Colonic mucosa (tissue), 4 donors: ENCODE measurements at regions not wholly inside any gene's neighbourhood (a gene's known extent, or its start where the extent isn't known, plus 50 kb on each side); places are given as distances from the start of the nearest gene placed in this dataset.

ENCODE experiments used
- DNase-seq: peaks from one replicate; pipeline ENCODE4 v3.0.0-alpha.2; 2020
- H3K27ac ChIP-seq: fragments of 200-600 bp; one replicate; pipeline ENCODE4 v1.8.0; 2021
- H3K27me3 ChIP-seq: fragments of 200-600 bp; one replicate; pipeline ENCODE4 v1.8.0; 2021
- H3K36me3 ChIP-seq: fragments of 200-600 bp; one replicate; pipeline ENCODE4 v1.8.0; 2021
- H3K4me1 ChIP-seq: fragments of 200-600 bp; one replicate; pipeline ENCODE4 v1.8.0; 2021; ENCODE audit warnings: mild to moderate bottlenecking
- H3K4me3 ChIP-seq: fragments of 200-600 bp; one replicate; pipeline ENCODE4 v1.8.0; 2021
- H3K9ac ChIP-seq, 2 donors: one replicate each; pipeline ENCODE4 v1.7.0; 2013; ENCODE audit warnings: control low read depth in 2 of 2, low read depth in 2 of 2, low read length in 2 of 2
- H3K9me3 ChIP-seq: fragments of 200-600 bp; one replicate; pipeline ENCODE4 v1.8.0; 2021
- CTCF ChIP-seq: fragments of 200-600 bp; IDR thresholded peaks from one replicate; pipeline ENCODE4 v1.8.0; 2022; ENCODE audit warnings: antibody characterized with exemption, mild to moderate bottlenecking
- intact Hi-C: fragments of 100-400 bp; cut with DNase I; formaldehyde crosslinking; loops from one replicate; pipeline ENCODE4 v1.14.1; 2022
- donor health status: healthy.
- donor health status: DM: no; HTN: no; CAD: no.
- donor health status: DM: no; HTN: no; CAD: no.

GRCh38 chr15:87638554-87639083 lies 617.9 kb downstream of the NTRK3 start:
- H3K36me3 ChIP-seq: no peaks in the 10 kb centered on the region
- intact Hi-C loops: no loop called here
- H3K9me3 ChIP-seq: no peaks in the 10 kb centered on the region
- no peak for DNase-seq
- no peak overlapping the region for H3K9ac ChIP-seq
- no peaks in the 10 kb centered on the region for H3K27me3 ChIP-seq
- no peak overlapping the region for H3K27ac ChIP-seq
- no peaks in the 10 kb centered on the region for H3K4me1 ChIP-seq
- no peak for TF ChIP-seq CTCF
- no peak overlapping the region for H3K4me3 ChIP-seq

DNA sequence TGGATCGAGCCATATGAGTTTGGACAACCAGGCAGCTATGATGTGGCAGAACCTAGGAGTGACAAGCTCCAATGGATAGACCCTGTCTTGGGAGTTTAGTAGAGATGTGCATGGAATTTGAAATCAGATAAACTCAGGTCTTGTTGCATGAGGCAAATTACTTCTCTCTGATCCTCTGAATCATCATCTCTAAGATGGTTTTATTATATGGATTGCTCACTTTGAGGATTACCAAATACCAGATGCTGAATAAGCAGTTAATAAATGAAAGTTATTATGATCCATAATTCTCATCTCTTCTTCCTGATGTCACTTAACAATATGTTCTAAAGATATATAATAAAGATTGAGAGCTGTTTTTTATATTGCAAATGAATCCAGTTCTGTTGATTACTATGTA lies 622.2 kb downstream of the NTRK3 start:
- Histone ChIP-seq H3K36me3 (no peaks in the 10 kb centered on the region), H3K9ac (no peak overlapping the region), H3K4me3 (no peak overlapping the region), H3K27me3 (no peaks in the 10 kb centered on the region), H3K9me3 (no peaks in the 10 kb centered on the region), H3K4me1 (no peaks in the 10 kb centered on the region), H3K27ac (no peak overlapping the region)
- TF ChIP-seq CTCF: no peak
- intact Hi-C loops: no loop called here
- no peak for DNase-seq

GRCh38 chr15:87633525-87633924 lies 623.0 kb downstream of the NTRK3 start:
- H3K4me3 ChIP-seq: no peak overlapping the region
- no peaks in the 10 kb centered on the region for H3K27me3 ChIP-seq
- no peak overlapping the region for H3K9ac ChIP-seq
- no peaks in the 10 kb centered on the region for H3K36me3 ChIP-seq
- intact Hi-C loops: no loop called here
- no peak for DNase-seq
- H3K27ac ChIP-seq: no peak overlapping the region
- H3K4me1 ChIP-seq: no peaks in the 10 kb centered on the region
- TF ChIP-seq CTCF: no peak
- H3K9me3 ChIP-seq: no peaks in the 10 kb centered on the region

DNA sequence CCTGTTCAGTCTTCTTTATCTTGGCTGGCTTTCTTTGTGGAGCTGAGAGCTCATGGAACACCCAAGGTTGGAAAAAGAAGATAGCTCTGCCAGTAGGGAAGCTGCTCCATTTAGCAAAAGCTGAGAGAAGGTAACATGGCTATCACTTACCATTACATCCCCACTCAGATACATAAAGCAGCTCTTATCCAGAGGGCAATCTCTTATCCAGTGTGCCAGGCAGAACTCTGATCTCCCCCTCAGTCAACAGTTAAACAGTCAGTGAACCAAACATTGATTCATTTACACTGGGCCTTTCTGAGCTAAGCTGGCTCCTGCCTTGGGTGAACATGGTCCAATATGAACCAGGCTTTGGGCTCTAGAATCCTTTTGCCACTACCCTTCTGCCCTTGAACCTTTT lies 624.2 kb downstream of the NTRK3 start:
- TF ChIP-seq CTCF: no peak
- no peaks in the 10 kb centered on the region for H3K27me3 ChIP-seq
- no peak overlapping the region for H3K4me3 ChIP-seq
- H3K36me3 ChIP-seq: no peaks in the 10 kb centered on the region
- no peak overlapping the region for H3K9ac ChIP-seq
- no peaks in the 10 kb centered on the region for H3K4me1 ChIP-seq
- no peak overlapping the region for H3K27ac ChIP-seq
- intact Hi-C loops: no loop called here
- DNase-seq: no peak
- H3K9me3 ChIP-seq: no peaks in the 10 kb centered on the region

GRCh38 chr15:87631775-87632174 lies 624.8 kb downstream of the NTRK3 start:
- H3K27ac ChIP-seq: no peak overlapping the region
- no peak for TF ChIP-seq CTCF
- no peaks in the 10 kb centered on the region for H3K36me3 ChIP-seq
- H3K27me3 ChIP-seq: no peaks in the 10 kb centered on the region
- H3K4me1 ChIP-seq: no peaks in the 10 kb centered on the region
- DNase-seq: no peak
- no peak overlapping the region for H3K9ac ChIP-seq
- H3K4me3 ChIP-seq: no peak overlapping the region
- intact Hi-C loops: no loop called here
- no peaks in the 10 kb centered on the region for H3K9me3 ChIP-seq

DNA sequence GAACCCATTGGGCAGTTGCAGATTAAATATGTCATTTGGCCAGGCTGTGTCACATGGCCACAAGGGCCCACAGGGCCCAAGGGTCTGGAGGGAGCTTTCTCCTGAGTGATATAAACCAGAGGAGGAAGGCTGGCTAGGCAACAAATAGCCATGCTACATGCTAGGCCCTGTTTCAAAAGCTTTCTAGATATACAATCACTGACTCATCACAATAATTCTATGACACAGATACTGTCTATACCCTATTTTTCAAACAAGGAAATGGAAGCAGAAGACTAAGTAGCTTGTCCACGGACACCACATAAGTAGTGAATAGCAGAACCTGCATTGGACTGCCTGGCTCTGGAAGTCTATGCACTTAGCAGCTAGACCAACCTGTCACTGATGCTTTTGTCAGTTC lies 625.4 kb downstream of the NTRK3 start:
- no peaks in the 10 kb centered on the region for H3K4me1 ChIP-seq
- H3K27ac ChIP-seq: no peak overlapping the region
- H3K27me3 ChIP-seq: no peaks in the 10 kb centered on the region
- H3K9me3 ChIP-seq: no peaks in the 10 kb centered on the region
- TF ChIP-seq CTCF: no peak
- DNase-seq: no peak
- H3K9ac ChIP-seq: no peak overlapping the region
- intact Hi-C loops: no loop called here
- no peak overlapping the region for H3K4me3 ChIP-seq
- no peaks in the 10 kb centered on the region for H3K36me3 ChIP-seq
